ENCODE measurements at regions not wholly inside any gene's neighbourhood (a gene's known extent, or its start where the extent isn't known, plus 50 kb on each side); places are given as distances from the start of the nearest gene placed in this dataset.

- Histone ChIP-seq H3K9ac (ENCODE audit: low read depth, low read length) (no peak overlapping the region), H3K9me3 (ENCODE audit: insufficient read depth, low read depth, low read length) (no peaks in the 10 kb centered on the region), H3K27ac (ENCODE audit: low read length) (no peak overlapping the region), H3K36me3 (ENCODE audit: insufficient read depth, low read depth, low read length) (no peaks in the 10 kb centered on the region), H3K27me3 (ENCODE audit: insufficient read depth, low read length) (no peaks in the 10 kb centered on the region), H3K4me3 (ENCODE audit: low read length) (no peak overlapping the region), H3K4me1 (ENCODE audit: insufficient read depth, low read length) (peaks cover 11% of the 10 kb centered on the region; the same call in 1 of the 2 replicates)
Observed at GRCh38 chr9:16258708-16259107, 611.8 kb downstream of the BNC2 start.

- Histone ChIP-seq H3K9me3 (ENCODE audit: insufficient read depth, low read depth, low read length) (no peaks in the 10 kb centered on the region), H3K27ac (ENCODE audit: low read length) (no peak overlapping the region), H3K4me1 (ENCODE audit: insufficient read depth, low read length) (peaks cover 10% of the 10 kb centered on the region; the same call in 1 of the 2 replicates), H3K9ac (ENCODE audit: low read depth, low read length) (no peak overlapping the region), H3K36me3 (ENCODE audit: insufficient read depth, low read depth, low read length) (no peaks in the 10 kb centered on the region), H3K27me3 (ENCODE audit: insufficient read depth, low read length) (no peaks in the 10 kb centered on the region), H3K4me3 (ENCODE audit: low read length) (no peak overlapping the region)
Observed at GRCh38 chr9:16262477-16263261, 607.8 kb downstream of the BNC2 start.

GRCh38 chr9:16265688-16266087 lies 604.8 kb downstream of the BNC2 start:
- Histone ChIP-seq H3K9me3 (ENCODE audit: insufficient read depth, low read depth, low read length) (no peaks in the 10 kb centered on the region), H3K9ac (ENCODE audit: low read depth, low read length) (no peak overlapping the region), H3K4me3 (ENCODE audit: low read length) (no peak overlapping the region), H3K4me1 (ENCODE audit: insufficient read depth, low read length) (peaks cover 10% of the 10 kb centered on the region; the same call in 1 of the 2 replicates), H3K36me3 (ENCODE audit: insufficient read depth, low read depth, low read length) (no peaks in the 10 kb centered on the region), H3K27me3 (ENCODE audit: insufficient read depth, low read length) (no peaks in the 10 kb centered on the region), H3K27ac (ENCODE audit: low read length) (no peak overlapping the region)

GRCh38 chr9:16266648-16267276 lies 603.7 kb downstream of the BNC2 start:
- Histone ChIP-seq H3K27me3 (ENCODE audit: insufficient read depth, low read length) (no peaks in the 10 kb centered on the region), H3K36me3 (ENCODE audit: insufficient read depth, low read depth, low read length) (no peaks in the 10 kb centered on the region), H3K9ac (ENCODE audit: low read depth, low read length) (no peak overlapping the region), H3K27ac (ENCODE audit: low read length) (no peak overlapping the region), H3K4me1 (ENCODE audit: insufficient read depth, low read length) (peaks cover 10% of the 10 kb centered on the region; the same call in 1 of the 2 replicates), H3K4me3 (ENCODE audit: low read length) (no peak overlapping the region), H3K9me3 (ENCODE audit: insufficient read depth, low read depth, low read length) (no peaks in the 10 kb centered on the region)

GRCh38 chr9:16267281-16268066 lies 603.0 kb downstream of the BNC2 start:
- Histone ChIP-seq H3K4me3 (ENCODE audit: low read length) (no peak overlapping the region), H3K9me3 (ENCODE audit: insufficient read depth, low read depth, low read length) (no peaks in the 10 kb centered on the region), H3K27ac (ENCODE audit: low read length) (no peak overlapping the region), H3K27me3 (ENCODE audit: insufficient read depth, low read length) (no peaks in the 10 kb centered on the region), H3K4me1 (ENCODE audit: insufficient read depth, low read length) (peaks cover 10% of the 10 kb centered on the region; the same call in 1 of the 2 replicates), H3K9ac (ENCODE audit: low read depth, low read length) (no peak overlapping the region), H3K36me3 (ENCODE audit: insufficient read depth, low read depth, low read length) (no peaks in the 10 kb centered on the region)

GRCh38 chr9:16268067-16268881 lies 602.2 kb downstream of the BNC2 start:
- H3K4me1 ChIP-seq (ENCODE audit: insufficient read depth, low read length) = peaks cover 4% of the 10 kb centered on the region; the same call in 1 of the 2 replicates
- no peaks in the 10 kb centered on the region for H3K36me3 ChIP-seq (ENCODE audit: insufficient read depth, low read depth, low read length)
- H3K9ac ChIP-seq (ENCODE audit: low read depth, low read length) = no peak overlapping the region
- H3K27me3 ChIP-seq (ENCODE audit: insufficient read depth, low read length) = no peaks in the 10 kb centered on the region
- H3K9me3 ChIP-seq (ENCODE audit: insufficient read depth, low read depth, low read length) = no peaks in the 10 kb centered on the region
- H3K27ac ChIP-seq (ENCODE audit: low read length) = no peak overlapping the region
- no peak overlapping the region for H3K4me3 ChIP-seq (ENCODE audit: low read length)

GRCh38 chr9:16271967-16272366 lies 598.5 kb downstream of the BNC2 start:
- Histone ChIP-seq H3K27me3 (ENCODE audit: insufficient read depth, low read length) (no peaks in the 10 kb centered on the region), H3K4me3 (ENCODE audit: low read length) (no peak overlapping the region), H3K9ac (ENCODE audit: low read depth, low read length) (no peak overlapping the region), H3K27ac (ENCODE audit: low read length) (no peak overlapping the region), H3K4me1 (ENCODE audit: insufficient read depth, low read length) (peaks cover 4% of the 10 kb centered on the region; the same call in 1 of the 2 replicates), H3K36me3 (ENCODE audit: insufficient read depth, low read depth, low read length) (no peaks in the 10 kb centered on the region), H3K9me3 (ENCODE audit: insufficient read depth, low read depth, low read length) (no peaks in the 10 kb centered on the region)

- H3K4me1 ChIP-seq (ENCODE audit: insufficient read depth, low read length) = no peaks in the 10 kb centered on the region; the same call in 1 of the 2 replicates
- no peak overlapping the region for H3K4me3 ChIP-seq (ENCODE audit: low read length)
- H3K36me3 ChIP-seq (ENCODE audit: insufficient read depth, low read depth, low read length) = no peaks in the 10 kb centered on the region
- no peaks in the 10 kb centered on the region for H3K9me3 ChIP-seq (ENCODE audit: insufficient read depth, low read depth, low read length)
- no peak overlapping the region for H3K9ac ChIP-seq (ENCODE audit: low read depth, low read length)
- no peaks in the 10 kb centered on the region for H3K27me3 ChIP-seq (ENCODE audit: insufficient read depth, low read length)
- no peak overlapping the region for H3K27ac ChIP-seq (ENCODE audit: low read length)
Observed at GRCh38 chr9:16272776-16273175, 597.7 kb downstream of the BNC2 start.

- no peak overlapping the region for H3K9ac ChIP-seq (ENCODE audit: low read depth, low read length)
- no peaks in the 10 kb centered on the region for H3K9me3 ChIP-seq (ENCODE audit: insufficient read depth, low read depth, low read length)
- no peaks in the 10 kb centered on the region for H3K36me3 ChIP-seq (ENCODE audit: insufficient read depth, low read depth, low read length)
- H3K27ac ChIP-seq (ENCODE audit: low read length) = no peak overlapping the region
- H3K27me3 ChIP-seq (ENCODE audit: insufficient read depth, low read length) = no peaks in the 10 kb centered on the region
- H3K4me1 ChIP-seq (ENCODE audit: insufficient read depth, low read length) = no peaks in the 10 kb centered on the region
- no peak overlapping the region for H3K4me3 ChIP-seq (ENCODE audit: low read length)
Observed at GRCh38 chr9:16275795-16276624, 594.5 kb downstream of the BNC2 start.

- no peak overlapping the region for H3K4me3 ChIP-seq (ENCODE audit: low read length)
- no peak overlapping the region for H3K27ac ChIP-seq (ENCODE audit: low read length)
- no peaks in the 10 kb centered on the region for H3K27me3 ChIP-seq (ENCODE audit: insufficient read depth, low read length)
- H3K36me3 ChIP-seq (ENCODE audit: insufficient read depth, low read depth, low read length) = no peaks in the 10 kb centered on the region
- no peak overlapping the region for H3K9ac ChIP-seq (ENCODE audit: low read depth, low read length)
- H3K9me3 ChIP-seq (ENCODE audit: insufficient read depth, low read depth, low read length) = no peaks in the 10 kb centered on the region
- H3K4me1 ChIP-seq (ENCODE audit: insufficient read depth, low read length) = no peaks in the 10 kb centered on the region
Observed at GRCh38 chr9:16276866-16277265, 593.6 kb downstream of the BNC2 start.
